ENCODE measurements at regions not wholly inside any gene's neighbourhood (a gene's known extent, or its start where the extent isn't known, plus 50 kb on each side); places are given as distances from the start of the nearest gene placed in this dataset.

DNA sequence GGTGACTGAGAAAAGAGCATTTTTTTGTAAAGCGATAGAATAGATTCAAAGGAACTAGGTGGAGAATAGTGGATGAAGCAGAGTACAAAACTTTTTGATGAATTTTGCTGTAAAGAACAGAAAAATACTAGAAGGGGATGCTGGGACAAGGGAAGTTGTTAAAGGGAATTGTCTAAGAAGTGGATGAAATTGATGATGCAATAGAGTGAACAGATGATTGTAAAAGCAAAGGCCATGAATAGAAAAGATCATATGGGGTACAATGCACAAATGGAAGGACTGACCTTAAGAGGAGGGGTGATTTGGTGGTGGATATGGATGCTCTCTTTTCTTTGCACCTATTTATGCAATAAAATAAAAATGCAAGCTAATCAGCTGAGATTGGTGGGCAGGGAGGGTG lies 262.7 kb upstream of the MAD2L1 start:
- no peaks in the 10 kb centered on the region for H3K36me3 Mint-ChIP-seq
- no peak overlapping the region for H3K27ac Mint-ChIP-seq
- DNase-seq (ENCODE audit: extremely low spot score, unreplicated experiment): no peak
- TF ChIP-seq, protein P1, sequence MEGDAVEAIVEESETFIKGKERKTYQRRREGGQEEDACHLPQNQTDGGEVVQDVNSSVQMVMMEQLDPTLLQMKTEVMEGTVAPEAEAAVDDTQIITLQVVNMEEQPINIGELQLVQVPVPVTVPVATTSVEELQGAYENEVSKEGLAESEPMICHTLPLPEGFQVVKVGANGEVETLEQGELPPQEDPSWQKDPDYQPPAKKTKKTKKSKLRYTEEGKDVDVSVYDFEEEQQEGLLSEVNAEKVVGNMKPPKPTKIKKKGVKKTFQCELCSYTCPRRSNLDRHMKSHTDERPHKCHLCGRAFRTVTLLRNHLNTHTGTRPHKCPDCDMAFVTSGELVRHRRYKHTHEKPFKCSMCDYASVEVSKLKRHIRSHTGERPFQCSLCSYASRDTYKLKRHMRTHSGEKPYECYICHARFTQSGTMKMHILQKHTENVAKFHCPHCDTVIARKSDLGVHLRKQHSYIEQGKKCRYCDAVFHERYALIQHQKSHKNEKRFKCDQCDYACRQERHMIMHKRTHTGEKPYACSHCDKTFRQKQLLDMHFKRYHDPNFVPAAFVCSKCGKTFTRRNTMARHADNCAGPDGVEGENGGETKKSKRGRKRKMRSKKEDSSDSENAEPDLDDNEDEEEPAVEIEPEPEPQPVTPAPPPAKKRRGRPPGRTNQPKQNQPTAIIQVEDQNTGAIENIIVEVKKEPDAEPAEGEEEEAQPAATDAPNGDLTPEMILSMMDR (conservative IDR thresholded peaks at IDR 0.05): no peak
- no peaks in the 10 kb centered on the region for H3K27me3 Mint-ChIP-seq
- no peaks in the 10 kb centered on the region for H3K4me1 Mint-ChIP-seq (ENCODE audit: unreplicated experiment)
- H3K4me3 Mint-ChIP-seq: no peak overlapping the region
- peaks cover 5% of the 10 kb centered on the region for H3K9me3 Mint-ChIP-seq

DNA sequence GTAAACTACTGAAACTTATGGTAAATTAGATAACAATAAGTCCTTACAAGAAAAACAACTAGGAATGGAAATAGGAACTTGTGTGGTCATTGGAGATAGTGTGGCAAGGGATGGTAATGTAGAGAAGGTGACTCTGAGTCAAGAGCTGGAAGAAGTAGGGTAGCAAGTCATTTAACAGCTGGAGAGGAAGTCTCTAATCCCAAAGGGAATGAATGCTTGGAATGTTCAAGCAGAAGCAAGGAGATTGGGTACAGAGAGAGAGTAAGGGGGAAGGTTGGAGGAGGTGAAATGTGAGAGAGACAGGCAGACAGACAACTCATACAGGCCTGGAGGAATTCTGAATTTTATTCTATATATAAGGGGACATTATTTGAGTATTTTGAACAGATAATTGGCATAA lies 260.6 kb upstream of the MAD2L1 start:
- Mint-ChIP-seq H3K9me3 (peaks cover 5% of the 10 kb centered on the region), H3K4me3 (no peak overlapping the region), H3K4me1 (ENCODE audit: unreplicated experiment) (no peaks in the 10 kb centered on the region), H3K27me3 (no peaks in the 10 kb centered on the region), H3K36me3 (no peaks in the 10 kb centered on the region), H3K27ac (no peak overlapping the region)
- TF ChIP-seq, protein P1 (conservative IDR thresholded peaks at IDR 0.05): no peak
- DNase-seq (ENCODE audit: extremely low spot score, unreplicated experiment): no peak

DNA sequence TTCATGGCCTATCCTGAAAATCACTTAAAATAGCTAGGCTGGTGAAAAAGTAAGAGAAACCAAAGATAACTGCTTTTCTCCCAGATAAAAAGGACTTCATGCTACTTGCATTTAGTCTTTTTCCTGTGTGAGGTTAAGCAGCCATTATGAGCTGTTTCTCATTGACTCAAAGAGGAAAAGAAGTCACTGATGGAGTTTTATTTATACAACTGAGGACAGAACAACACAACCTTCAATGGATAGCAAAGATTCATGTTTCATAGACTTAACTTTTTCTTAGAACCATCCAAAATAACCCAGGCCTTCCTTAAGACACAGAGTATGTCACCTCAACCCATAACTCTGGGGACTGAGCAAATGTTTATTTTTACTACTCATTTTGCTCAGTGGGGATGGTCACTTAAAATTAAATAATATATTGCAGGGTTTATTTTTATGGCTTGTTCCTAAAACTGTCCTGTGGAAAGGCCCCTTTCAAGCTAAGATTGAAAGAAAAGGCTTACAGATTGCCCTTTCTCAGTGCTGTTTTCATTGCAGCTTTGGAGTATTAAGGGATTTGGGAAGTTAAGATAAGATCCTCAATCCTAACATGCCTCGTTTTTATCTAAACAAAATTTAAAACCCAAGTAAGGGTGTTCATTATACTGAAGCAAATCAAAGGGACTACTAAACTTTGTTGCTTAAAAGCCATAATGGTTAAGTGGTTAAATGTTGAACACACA lies 252.6 kb upstream of the MAD2L1 start:
- Mint-ChIP-seq H3K4me1 (ENCODE audit: unreplicated experiment) (peaks cover 9% of the 10 kb centered on the region), H3K4me3 (no peak overlapping the region), H3K9me3 (peaks cover 4% of the 10 kb centered on the region), H3K27me3 (no peaks in the 10 kb centered on the region), H3K36me3 (no peaks in the 10 kb centered on the region), H3K27ac (no peak overlapping the region)
- no peak for DNase-seq (ENCODE audit: extremely low spot score, unreplicated experiment)
- TF ChIP-seq, protein P1 (conservative IDR thresholded peaks at IDR 0.05): no peak

DNA sequence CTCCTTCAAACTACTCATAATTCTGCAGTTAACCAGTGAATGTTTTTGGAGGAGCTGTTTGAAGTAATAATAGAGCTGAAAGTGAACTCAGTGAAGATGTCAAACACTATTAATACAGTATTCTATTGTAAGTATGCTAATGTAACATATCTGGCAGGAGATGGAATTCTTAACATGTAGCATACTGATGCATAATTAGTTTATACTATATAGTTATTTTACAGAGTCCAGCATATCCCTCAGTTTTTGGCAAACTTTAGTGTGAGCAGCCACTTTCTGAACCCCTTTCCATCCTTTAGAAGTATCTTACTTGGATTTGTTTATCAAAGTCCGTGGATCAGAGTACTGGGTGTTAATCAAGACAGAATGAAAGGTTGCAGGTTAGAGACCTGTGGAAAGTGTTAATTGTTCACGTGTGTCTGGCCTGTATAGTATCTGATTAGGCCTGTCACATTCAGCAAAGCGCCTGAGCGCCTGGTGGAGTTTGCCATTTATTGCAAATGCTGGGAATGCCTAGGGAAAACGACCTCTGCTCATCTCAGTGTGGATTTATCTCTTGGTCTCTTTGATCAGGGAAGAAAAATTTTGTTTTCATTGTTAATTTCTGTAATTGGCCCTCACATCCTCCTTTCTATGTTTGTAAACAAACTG lies 251.7 kb upstream of the MAD2L1 start:
- Mint-ChIP-seq H3K36me3 (no peaks in the 10 kb centered on the region), H3K4me1 (ENCODE audit: unreplicated experiment) (peaks cover 9% of the 10 kb centered on the region), H3K27ac (no peak overlapping the region), H3K9me3 (peaks cover 5% of the 10 kb centered on the region), H3K4me3 (no peak overlapping the region), H3K27me3 (no peaks in the 10 kb centered on the region)
- DNase-seq (ENCODE audit: extremely low spot score, unreplicated experiment): no peak
- TF ChIP-seq, protein P1 (conservative IDR thresholded peaks at IDR 0.05): no peak

DNA sequence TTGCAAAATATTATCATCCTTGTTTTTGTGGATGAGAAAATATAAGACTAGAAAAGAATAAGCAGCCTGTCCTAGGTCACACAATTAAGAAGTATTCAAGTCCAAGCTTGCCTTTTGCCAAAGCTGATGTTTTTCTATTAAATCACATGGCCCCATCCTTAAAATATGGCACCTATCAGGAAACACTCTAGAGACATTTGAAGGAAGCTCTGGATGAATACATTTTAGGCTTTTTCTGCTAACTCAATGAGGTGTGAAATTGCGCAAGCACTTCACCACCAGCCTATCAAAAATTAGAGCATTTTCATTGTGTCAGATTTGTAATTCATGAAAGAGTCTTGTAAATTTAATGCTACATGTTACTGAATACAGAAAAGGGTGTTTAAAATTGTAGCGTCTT lies 251.1 kb upstream of the MAD2L1 start:
- Mint-ChIP-seq H3K4me3 (no peak overlapping the region), H3K9me3 (peaks cover 5% of the 10 kb centered on the region), H3K27ac (no peak overlapping the region), H3K36me3 (no peaks in the 10 kb centered on the region), H3K27me3 (no peaks in the 10 kb centered on the region), H3K4me1 (ENCODE audit: unreplicated experiment) (peaks cover 9% of the 10 kb centered on the region)
- TF ChIP-seq, protein P1 (conservative IDR thresholded peaks at IDR 0.05): no peak
- no peak for DNase-seq (ENCODE audit: extremely low spot score, unreplicated experiment)
